ENCODE measurements at regions not wholly inside any gene's neighbourhood (a gene's known extent, or its start where the extent isn't known, plus 50 kb on each side); places are given as distances from the start of the nearest gene placed in this dataset.

DNA sequence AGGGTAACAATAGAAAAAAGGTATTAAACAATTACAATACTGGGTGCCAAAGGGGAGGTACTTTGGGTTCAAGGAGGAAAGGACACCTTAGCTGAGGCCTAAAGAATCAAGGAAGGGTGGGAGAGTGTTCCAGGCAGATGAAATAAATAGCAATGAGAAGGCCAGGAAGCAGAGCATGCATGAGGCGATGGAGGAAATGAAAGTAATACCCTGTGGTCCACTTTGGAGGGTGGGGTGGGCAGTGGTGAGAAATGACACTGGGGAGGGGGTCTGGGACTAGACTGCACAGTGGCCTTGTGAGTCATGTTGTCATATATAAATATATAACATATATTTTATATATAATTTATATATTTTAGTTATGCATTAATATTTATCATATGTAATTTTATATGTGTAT lies 55.9 kb downstream of the BHLHE40 start:
- H3K4me3 ChIP-seq (ENCODE audit: low read depth in 1 of 2, low read length in 2 of 2), result no peak overlapping the region
- no peaks in the 10 kb centered on the region for H3K9me3 ChIP-seq (ENCODE audit: insufficient read depth, low read length, severe bottlenecking)
- no peaks in the 10 kb centered on the region for H4K20me1 ChIP-seq (ENCODE audit: insufficient read depth, low read length)
- no peaks in the 10 kb centered on the region for H3K79me2 ChIP-seq (ENCODE audit: insufficient read depth, low read length)
- H3K4me2 ChIP-seq (ENCODE audit: insufficient read depth, low read length), result no peak overlapping the region
- no peak overlapping the region for H3K27ac ChIP-seq (ENCODE audit: low read length)
- no peak overlapping the region for H2AFZ ChIP-seq (ENCODE audit: low read depth, low read length)
- H3K9ac ChIP-seq (ENCODE audit: low read depth, low read length), result no peak overlapping the region
- DNase-seq, result no peak
- no peak for ATAC-seq (ENCODE audit: insufficient read depth, low read depth)
- H3K36me3 ChIP-seq (ENCODE audit: insufficient read depth, low read length), result no peaks in the 10 kb centered on the region
- H3K27me3 ChIP-seq (ENCODE audit: insufficient read depth, low read length, poor library complexity), result no peaks in the 10 kb centered on the region
- no peak for TF ChIP-seq EZH2 (IDR thresholded peaks at IDR 0.05; ENCODE audit: borderline replicate concordance, low read depth, low read length, severe bottlenecking)
- TF ChIP-seq, protein P1, sequence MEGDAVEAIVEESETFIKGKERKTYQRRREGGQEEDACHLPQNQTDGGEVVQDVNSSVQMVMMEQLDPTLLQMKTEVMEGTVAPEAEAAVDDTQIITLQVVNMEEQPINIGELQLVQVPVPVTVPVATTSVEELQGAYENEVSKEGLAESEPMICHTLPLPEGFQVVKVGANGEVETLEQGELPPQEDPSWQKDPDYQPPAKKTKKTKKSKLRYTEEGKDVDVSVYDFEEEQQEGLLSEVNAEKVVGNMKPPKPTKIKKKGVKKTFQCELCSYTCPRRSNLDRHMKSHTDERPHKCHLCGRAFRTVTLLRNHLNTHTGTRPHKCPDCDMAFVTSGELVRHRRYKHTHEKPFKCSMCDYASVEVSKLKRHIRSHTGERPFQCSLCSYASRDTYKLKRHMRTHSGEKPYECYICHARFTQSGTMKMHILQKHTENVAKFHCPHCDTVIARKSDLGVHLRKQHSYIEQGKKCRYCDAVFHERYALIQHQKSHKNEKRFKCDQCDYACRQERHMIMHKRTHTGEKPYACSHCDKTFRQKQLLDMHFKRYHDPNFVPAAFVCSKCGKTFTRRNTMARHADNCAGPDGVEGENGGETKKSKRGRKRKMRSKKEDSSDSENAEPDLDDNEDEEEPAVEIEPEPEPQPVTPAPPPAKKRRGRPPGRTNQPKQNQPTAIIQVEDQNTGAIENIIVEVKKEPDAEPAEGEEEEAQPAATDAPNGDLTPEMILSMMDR (IDR thresholded peaks at IDR 0.05; ENCODE audit: borderline replicate concordance, extremely low read depth, low read length, poor library complexity, severe bottlenecking), result no peak
- no peaks in the 10 kb centered on the region for H3K4me1 ChIP-seq (ENCODE audit: insufficient read depth, low read length)

DNA sequence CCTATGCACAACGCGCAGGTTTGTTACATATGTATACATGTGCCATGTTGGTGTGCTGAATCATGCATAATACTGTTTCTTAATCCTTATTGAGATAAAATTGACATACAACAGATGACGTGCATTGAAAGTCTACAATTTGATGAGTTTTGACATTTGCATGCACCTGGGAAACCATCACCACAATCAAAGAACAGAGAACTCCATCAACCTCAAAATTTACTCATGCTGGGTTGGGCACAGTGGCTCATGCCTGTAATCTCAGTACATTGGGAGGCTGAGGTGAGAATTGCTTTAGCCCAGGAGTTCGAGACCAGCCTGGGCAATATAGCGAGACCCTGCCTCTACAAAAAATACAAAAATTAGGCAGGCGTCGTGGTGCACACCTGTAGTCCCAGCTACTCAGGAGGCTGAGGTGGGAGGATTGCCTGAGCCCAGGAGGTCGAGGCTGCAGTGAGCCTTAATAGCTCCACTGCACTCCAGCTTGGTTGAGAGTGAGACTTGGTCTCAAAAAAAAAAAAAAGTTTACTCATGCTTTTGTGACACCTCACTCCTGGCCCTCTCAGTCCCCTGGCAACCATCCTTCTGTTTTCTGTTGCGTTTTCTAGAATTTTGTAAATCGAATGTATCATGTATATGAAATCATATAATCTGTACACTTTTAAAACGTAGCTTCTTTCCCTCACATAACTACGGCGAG lies 56.6 kb downstream of the BHLHE40 start:
- Histone ChIP-seq H3K79me2 (ENCODE audit: insufficient read depth, low read length) (no peaks in the 10 kb centered on the region), H3K27ac (ENCODE audit: low read length) (no peak overlapping the region), H3K9ac (ENCODE audit: low read depth, low read length) (no peak overlapping the region), H3K36me3 (ENCODE audit: insufficient read depth, low read length) (no peaks in the 10 kb centered on the region), H3K4me2 (ENCODE audit: insufficient read depth, low read length) (no peak overlapping the region), H4K20me1 (ENCODE audit: insufficient read depth, low read length) (no peaks in the 10 kb centered on the region), H3K4me3 (ENCODE audit: low read depth in 1 of 2, low read length in 2 of 2) (no peak overlapping the region), H2AFZ (ENCODE audit: low read depth, low read length) (no peak overlapping the region), H3K4me1 (ENCODE audit: insufficient read depth, low read length) (no peaks in the 10 kb centered on the region), H3K9me3 (ENCODE audit: insufficient read depth, low read length, severe bottlenecking) (no peaks in the 10 kb centered on the region), H3K27me3 (ENCODE audit: insufficient read depth, low read length, poor library complexity) (no peaks in the 10 kb centered on the region)
- no peak for TF ChIP-seq EZH2 (IDR thresholded peaks at IDR 0.05; ENCODE audit: borderline replicate concordance, low read depth, low read length, severe bottlenecking)
- TF ChIP-seq, protein P1 (IDR thresholded peaks at IDR 0.05; ENCODE audit: borderline replicate concordance, extremely low read depth, low read length, poor library complexity, severe bottlenecking), result no peak
- no peak for ATAC-seq (ENCODE audit: insufficient read depth, low read depth)
- DNase-seq, result no peak

DNA sequence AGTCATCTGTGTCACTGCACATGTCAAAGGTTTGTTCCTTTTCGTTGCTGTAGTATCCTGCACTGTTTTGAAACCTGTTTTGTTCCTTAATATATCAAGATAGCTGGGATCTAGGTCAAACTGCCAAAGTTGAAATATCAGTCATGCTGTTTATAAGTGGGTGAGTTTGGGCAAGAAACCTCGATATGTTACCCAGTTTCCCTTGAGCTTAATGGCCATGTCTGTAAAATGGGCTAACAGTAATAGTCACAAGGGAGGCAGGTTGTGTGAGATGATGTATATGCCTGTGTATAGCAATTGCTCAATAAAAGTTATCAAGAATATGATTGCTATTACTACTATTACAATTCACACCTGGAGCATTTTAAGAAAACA lies 57.1 kb downstream of the BHLHE40 start:
- no peak overlapping the region for H3K4me2 ChIP-seq (ENCODE audit: insufficient read depth, low read length)
- H4K20me1 ChIP-seq (ENCODE audit: insufficient read depth, low read length), result no peaks in the 10 kb centered on the region
- TF ChIP-seq, protein P1 (IDR thresholded peaks at IDR 0.05; ENCODE audit: borderline replicate concordance, extremely low read depth, low read length, poor library complexity, severe bottlenecking), result no peak
- no peak for TF ChIP-seq EZH2 (IDR thresholded peaks at IDR 0.05; ENCODE audit: borderline replicate concordance, low read depth, low read length, severe bottlenecking)

More for the DNA sequence above, 57.1 kb downstream of the BHLHE40 start:
- no peak overlapping the region for H3K4me3 ChIP-seq (ENCODE audit: low read depth in 1 of 2, low read length in 2 of 2)
- H3K4me1 ChIP-seq (ENCODE audit: insufficient read depth, low read length), result no peaks in the 10 kb centered on the region
- ATAC-seq (ENCODE audit: insufficient read depth, low read depth), result no peak
- no peak for DNase-seq
- no peak overlapping the region for H2AFZ ChIP-seq (ENCODE audit: low read depth, low read length)
- H3K27me3 ChIP-seq (ENCODE audit: insufficient read depth, low read length, poor library complexity), result no peaks in the 10 kb centered on the region
- no peaks in the 10 kb centered on the region for H3K36me3 ChIP-seq (ENCODE audit: insufficient read depth, low read length)
- H3K27ac ChIP-seq (ENCODE audit: low read length), result no peak overlapping the region
- H3K9me3 ChIP-seq (ENCODE audit: insufficient read depth, low read length, severe bottlenecking), result no peaks in the 10 kb centered on the region
- no peak overlapping the region for H3K9ac ChIP-seq (ENCODE audit: low read depth, low read length)
- no peaks in the 10 kb centered on the region for H3K79me2 ChIP-seq (ENCODE audit: insufficient read depth, low read length)
